A549 (cell line): ENCODE measurements at regions not wholly inside any gene's neighbourhood (a gene's known extent, or its start where the extent isn't known, plus 50 kb on each side); places are given as distances from the start of the nearest gene placed in this dataset.

Source experiments
- CBX8 ChIP-seq: fragments of 200-600 bp; sonication (generic); IDR thresholded peaks from 2 replicates; pipeline ENCODE4 v1.6.1; 2016
- EP300 ChIP-seq, 2 experiments: fragments of >200 bp; sonication (Bioruptor Twin); formaldehyde crosslinking; IDR thresholded peaks; 2 replicates in 1 of 2; 3 replicates in 1 of 2; pipeline ENCODE4 v1.6.1; 2016 to 2017
- RAD21 ChIP-seq, 2 experiments: fragments of >200 bp in 1 of 2; sonication (Bioruptor Twin) in 1 of 2; formaldehyde crosslinking in 1 of 2; IDR thresholded peaks in 1 of 2; conservative IDR thresholded peaks in 1 of 2; 2 replicates in 1 of 2; 3 replicates in 1 of 2; pipeline ENCODE4 v1.6.1; 2012 to 2018; ENCODE audit warnings: inconsistent platforms in 1 of 2
- ZFP36 ChIP-seq: fragments of 450-650 bp; IDR thresholded peaks from 2 replicates; pipeline ENCODE4 v1.6.1; 2014; ENCODE audit warnings: borderline replicate concordance; ENCODE audit not compliant: partially characterized antibody
- TF ChIP-seq, protein P1 (sequence below): fragments of >200 bp; sonication (Bioruptor Twin); formaldehyde crosslinking; IDR thresholded peaks from 3 replicates; pipeline ENCODE4 v1.5.1; 2016

DNA sequence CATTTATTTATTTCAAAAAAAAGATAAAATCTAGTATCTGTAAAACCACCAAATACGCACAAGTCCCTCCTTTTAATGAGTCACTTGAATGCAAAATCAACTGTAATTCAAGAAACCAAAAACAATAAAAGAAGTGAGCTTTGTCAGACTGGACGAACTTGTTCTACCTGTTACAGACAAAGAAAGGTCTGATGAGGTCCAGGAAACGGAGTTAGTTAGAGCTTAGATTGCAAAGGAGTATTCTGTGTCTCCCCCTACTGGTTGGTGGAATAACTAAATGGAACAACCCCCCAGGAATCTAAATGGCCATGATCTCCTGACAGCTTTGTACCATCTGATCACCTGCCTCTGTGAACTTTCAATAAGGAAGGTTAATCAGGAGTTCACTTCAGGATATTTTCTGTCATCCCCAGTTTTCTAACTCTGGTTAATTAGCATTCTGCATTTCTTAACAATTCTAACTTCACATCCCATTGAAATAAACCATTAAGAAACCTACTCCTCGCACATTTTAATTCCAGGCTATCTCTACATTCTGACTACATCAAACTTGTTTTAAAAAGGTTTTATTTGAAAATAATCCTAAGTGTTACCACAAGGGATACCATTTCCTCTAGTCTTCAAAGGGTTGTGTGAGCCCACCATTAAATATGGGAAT lies 333.0 kb upstream of the SATB1 start:
- TF ChIP-seq CBX8 (no peak), EP300 (IDR thresholded peaks at IDR 0.05) (no peak), RAD21 (conservative IDR thresholded peaks at IDR 0.05 in 1 of 2, IDR thresholded peaks at IDR 0.05 in 1 of 2) (peak; percentile 16 to 61; a peak in 3 of 5 replicates), ZFP36 (no peak)
- TF ChIP-seq, protein P1, sequence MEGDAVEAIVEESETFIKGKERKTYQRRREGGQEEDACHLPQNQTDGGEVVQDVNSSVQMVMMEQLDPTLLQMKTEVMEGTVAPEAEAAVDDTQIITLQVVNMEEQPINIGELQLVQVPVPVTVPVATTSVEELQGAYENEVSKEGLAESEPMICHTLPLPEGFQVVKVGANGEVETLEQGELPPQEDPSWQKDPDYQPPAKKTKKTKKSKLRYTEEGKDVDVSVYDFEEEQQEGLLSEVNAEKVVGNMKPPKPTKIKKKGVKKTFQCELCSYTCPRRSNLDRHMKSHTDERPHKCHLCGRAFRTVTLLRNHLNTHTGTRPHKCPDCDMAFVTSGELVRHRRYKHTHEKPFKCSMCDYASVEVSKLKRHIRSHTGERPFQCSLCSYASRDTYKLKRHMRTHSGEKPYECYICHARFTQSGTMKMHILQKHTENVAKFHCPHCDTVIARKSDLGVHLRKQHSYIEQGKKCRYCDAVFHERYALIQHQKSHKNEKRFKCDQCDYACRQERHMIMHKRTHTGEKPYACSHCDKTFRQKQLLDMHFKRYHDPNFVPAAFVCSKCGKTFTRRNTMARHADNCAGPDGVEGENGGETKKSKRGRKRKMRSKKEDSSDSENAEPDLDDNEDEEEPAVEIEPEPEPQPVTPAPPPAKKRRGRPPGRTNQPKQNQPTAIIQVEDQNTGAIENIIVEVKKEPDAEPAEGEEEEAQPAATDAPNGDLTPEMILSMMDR: peak; percentile 20; the same call in 2 of the 3 replicates
